Small intestine (tissue), 7 donors: ENCODE measurements at regions not wholly inside any gene's neighbourhood (a gene's known extent, or its start where the extent isn't known, plus 50 kb on each side); places are given as distances from the start of the nearest gene placed in this dataset.

Experiments
- DNase-seq, 2 donors: peaks; one replicate each; pipeline versions ENCODE4 v3.0.0 to v3.0.0-alpha.2; 2013
- FAIRE-seq: peaks from 2 replicates; lab custom pipeline; 2012; peaks lifted over from hg19 to GRCh38; lab: Jason Lieb, UNC
- H3K27ac ChIP-seq, 3 donors: one replicate each; pipeline ENCODE4 v1.5.1; 2013; ENCODE audit warnings: low read length in 2 of 3, mild to moderate bottlenecking in 2 of 3, control low read depth in 1 of 3, inconsistent platforms in 1 of 3, low read depth in 1 of 3, moderate library complexity in 1 of 3
- H3K27me3 ChIP-seq, 3 donors: one replicate each; pipeline ENCODE4 v1.6.1; 2013; ENCODE audit warnings: low read length in 3 of 3, inconsistent platforms in 1 of 3; ENCODE audit not compliant: control insufficient read depth in 3 of 3, insufficient read depth in 3 of 3
- H3K36me3 ChIP-seq, 3 donors: one replicate each; pipeline ENCODE4 v1.6.1; 2013; ENCODE audit warnings: low read length in 3 of 3, inconsistent platforms in 1 of 3, low read depth in 1 of 3, mild to moderate bottlenecking in 1 of 3, moderate library complexity in 1 of 3; ENCODE audit not compliant: control insufficient read depth in 3 of 3, insufficient read depth in 2 of 3
- H3K4me1 ChIP-seq, 3 donors: one replicate each; pipeline ENCODE4 v1.6.1; 2013; ENCODE audit warnings: low read length in 2 of 3, inconsistent platforms in 1 of 3, low read depth in 1 of 3, mild to moderate bottlenecking in 1 of 3, moderate library complexity in 1 of 3; ENCODE audit not compliant: control insufficient read depth in 3 of 3, insufficient read depth in 2 of 3
- H3K4me3 ChIP-seq, 3 donors: one replicate each; pipeline ENCODE4 v1.5.1; 2013; ENCODE audit warnings: low read length in 3 of 3, control low read depth in 1 of 3, inconsistent platforms in 1 of 3, low read depth in 1 of 3, mild to moderate bottlenecking in 1 of 3, moderate library complexity in 1 of 3
- H3K9me3 ChIP-seq, 2 donors: one replicate each; pipeline ENCODE4 v1.6.1; 2013; ENCODE audit warnings: low read depth in 1 of 2, low read length in 1 of 2; ENCODE audit not compliant: control insufficient read depth in 2 of 2, insufficient read depth in 1 of 2
- WGBS, 3 donors: extraction: QIAGEN DNeasy Blood & Tissue Kit; methylation state at CpG; one replicate each; pipeline ENCODE4 v1.1.7; 2013; 5-methylcytosine and 5-hydroxymethylcytosine counted together
- donor health status: healthy with polysubstance abuse.
- donor health status: control.
- donor health status: control.
- donor health status: Bipolar disorder and iron deficiency.
- donor health status: healthy.

DNA sequence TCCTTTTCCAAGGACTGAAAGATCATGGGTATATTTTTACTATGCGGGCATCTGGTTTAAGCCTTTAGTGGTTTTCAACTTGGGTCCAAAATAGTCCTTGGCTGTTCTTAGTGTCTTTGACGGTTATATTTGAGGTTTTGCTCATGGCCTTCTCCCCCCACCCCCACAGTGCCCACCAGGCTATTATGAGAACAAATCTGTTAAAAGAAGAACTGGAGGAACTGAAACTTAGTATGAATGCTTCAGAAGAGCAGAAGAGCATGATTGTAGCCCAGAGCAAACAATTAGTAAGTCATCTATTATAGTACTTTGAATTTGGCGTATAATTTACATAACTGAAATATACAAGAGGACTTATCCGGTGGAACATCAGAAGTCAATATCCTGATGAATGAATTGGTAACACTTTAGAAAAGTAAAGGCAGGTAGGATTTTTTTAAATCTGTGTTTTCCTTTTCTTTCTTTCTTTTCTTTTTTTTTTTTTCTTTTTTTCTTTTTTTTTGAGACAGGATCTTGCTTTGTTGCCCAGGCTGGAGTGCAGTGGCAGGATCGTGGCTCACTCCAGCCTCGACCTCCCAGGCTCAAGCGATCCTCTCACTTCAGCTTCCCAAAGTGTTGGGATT lies 71.8 kb upstream of the BCAT1 start:
- no peaks in the 10 kb centered on the region for H3K4me1 ChIP-seq
- FAIRE-seq = no peak
- H3K36me3 ChIP-seq = no peaks in the 10 kb centered on the region
- no peak for DNase-seq
- H3K4me3 ChIP-seq = no peak overlapping the region
- 84 to 88% (median 85%) methylated on average over 7 of the region's 7 CpGs for WGBS, 3 donors
- H3K9me3 ChIP-seq = peaks cover 0 to 9% of the 10 kb centered on the region in 2 donors
- H3K27ac ChIP-seq = no peak overlapping the region
- H3K27me3 ChIP-seq = no peaks in the 10 kb centered on the region

DNA sequence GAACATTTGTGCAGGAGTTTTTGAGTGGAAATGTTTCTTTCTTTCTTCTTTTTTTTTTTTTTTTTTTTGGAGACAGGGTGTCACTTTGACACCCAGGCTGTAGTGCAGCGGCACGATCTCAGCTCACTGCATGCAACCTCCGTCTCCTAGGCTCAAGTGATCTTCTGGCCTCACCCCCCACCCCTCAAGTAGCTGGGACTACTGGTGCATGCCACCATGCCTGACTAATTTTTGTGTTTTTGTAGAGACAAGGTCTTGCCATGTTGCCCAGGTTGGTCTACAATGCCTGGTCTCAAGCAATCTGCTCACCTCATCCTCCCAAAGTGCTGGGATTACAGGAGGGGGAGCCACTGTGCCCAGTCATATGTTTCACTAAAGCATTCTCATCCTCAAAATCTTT lies 69.2 kb upstream of the BCAT1 start:
- H3K27me3 ChIP-seq = no peaks in the 10 kb centered on the region
- DNase-seq = no peak
- no peak overlapping the region for H3K4me3 ChIP-seq
- H3K9me3 ChIP-seq = peaks cover 0 to 9% of the 10 kb centered on the region in 2 donors
- no peaks in the 10 kb centered on the region for H3K36me3 ChIP-seq
- WGBS, 3 donors = 88 to 96% (median 94%) methylated on average over 3 of the region's 3 CpGs
- H3K27ac ChIP-seq = no peak overlapping the region
- no peak for FAIRE-seq
- no peaks in the 10 kb centered on the region for H3K4me1 ChIP-seq

DNA sequence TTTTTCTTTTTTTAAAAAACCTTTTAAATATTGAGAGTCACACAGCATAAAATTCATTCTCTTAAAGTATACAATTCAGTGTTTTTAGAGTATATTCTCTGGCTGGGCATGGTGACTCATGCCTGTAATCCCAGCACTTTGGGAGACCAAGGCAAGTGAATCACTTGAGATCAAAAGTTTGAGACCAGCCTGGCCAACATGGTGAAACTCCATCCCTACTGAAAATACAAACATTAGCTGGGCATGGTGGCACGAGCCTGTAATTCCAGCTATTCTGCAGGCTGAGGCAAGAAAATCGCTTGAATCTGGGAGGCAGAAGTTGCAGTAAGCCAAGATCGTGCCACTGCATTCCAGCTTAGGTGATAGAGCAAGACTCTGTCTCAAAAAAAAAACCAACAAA lies 68.4 kb upstream of the BCAT1 start:
- no peak overlapping the region for H3K4me3 ChIP-seq
- 77 to 86% (median 78%) methylated on average over 3 of the region's 3 CpGs for WGBS, 3 donors
- no peaks in the 10 kb centered on the region for H3K4me1 ChIP-seq
- no peaks in the 10 kb centered on the region for H3K36me3 ChIP-seq
- no peak overlapping the region for H3K27ac ChIP-seq
- H3K27me3 ChIP-seq = no peaks in the 10 kb centered on the region
- H3K9me3 ChIP-seq = peaks cover 0 to 9% of the 10 kb centered on the region in 2 donors
- DNase-seq = no peak
- no peak for FAIRE-seq

DNA sequence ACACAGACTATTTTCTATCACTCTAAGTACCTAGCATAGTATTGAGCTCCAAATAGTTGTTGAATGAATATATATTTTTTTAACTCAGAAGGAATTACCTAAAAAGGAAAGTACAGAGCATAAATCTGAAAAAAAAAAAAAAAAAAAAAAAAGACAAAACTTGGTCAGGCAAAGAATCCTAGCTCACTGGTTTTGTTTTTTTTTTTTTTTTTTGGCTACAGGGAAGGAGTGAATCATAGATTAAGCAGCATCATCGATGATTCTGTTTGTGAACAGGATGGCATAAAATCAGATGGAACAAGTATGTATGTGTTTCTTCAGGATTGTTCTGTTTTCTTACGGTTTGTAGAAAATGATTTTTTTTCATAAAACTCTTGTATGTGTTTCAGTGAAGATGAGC lies 66.1 kb upstream of the BCAT1 start:
- Histone ChIP-seq H3K36me3 (no peaks in the 10 kb centered on the region), H3K27me3 (no peaks in the 10 kb centered on the region), H3K4me3 (no peak overlapping the region), H3K4me1 (no peaks in the 10 kb centered on the region), H3K27ac (no peak overlapping the region), H3K9me3 (peaks cover 0 to 9% of the 10 kb centered on the region in 2 donors)
- DNase-seq (no peak), FAIRE-seq (no peak)
- WGBS, 3 donors = 80 to 94% (median 87%) methylated on average over 2 of the region's 2 CpGs

DNA sequence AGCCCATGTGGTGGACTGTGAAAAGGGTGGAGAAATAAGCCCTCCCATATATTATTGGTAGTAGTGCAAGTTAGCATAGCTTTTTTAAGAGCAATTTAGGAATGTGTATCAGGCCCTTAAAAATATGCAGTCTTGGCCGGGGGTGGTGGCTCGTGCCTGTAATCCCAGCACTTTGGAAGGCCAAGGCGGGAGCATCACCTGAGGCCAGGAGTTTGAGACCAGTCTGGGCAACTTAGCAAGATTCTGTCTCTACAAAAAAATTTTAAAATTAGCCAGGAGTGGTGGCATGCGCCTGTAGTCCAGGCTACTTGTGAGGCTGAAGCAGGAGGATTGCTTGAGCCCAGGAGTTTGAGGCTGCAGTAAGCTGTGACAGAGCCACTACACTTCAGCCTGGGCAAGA lies 64.2 kb upstream of the BCAT1 start:
- FAIRE-seq (no peak), DNase-seq (no peak)
- Histone ChIP-seq H3K36me3 (no peaks in the 10 kb centered on the region), H3K4me3 (no peak overlapping the region), H3K9me3 (no peaks in the 10 kb centered on the region), H3K27ac (no peak overlapping the region), H3K4me1 (no peaks in the 10 kb centered on the region), H3K27me3 (no peaks in the 10 kb centered on the region)
- 87 to 94% (median 93%) methylated on average over 4 of the region's 4 CpGs for WGBS, 3 donors

DNA sequence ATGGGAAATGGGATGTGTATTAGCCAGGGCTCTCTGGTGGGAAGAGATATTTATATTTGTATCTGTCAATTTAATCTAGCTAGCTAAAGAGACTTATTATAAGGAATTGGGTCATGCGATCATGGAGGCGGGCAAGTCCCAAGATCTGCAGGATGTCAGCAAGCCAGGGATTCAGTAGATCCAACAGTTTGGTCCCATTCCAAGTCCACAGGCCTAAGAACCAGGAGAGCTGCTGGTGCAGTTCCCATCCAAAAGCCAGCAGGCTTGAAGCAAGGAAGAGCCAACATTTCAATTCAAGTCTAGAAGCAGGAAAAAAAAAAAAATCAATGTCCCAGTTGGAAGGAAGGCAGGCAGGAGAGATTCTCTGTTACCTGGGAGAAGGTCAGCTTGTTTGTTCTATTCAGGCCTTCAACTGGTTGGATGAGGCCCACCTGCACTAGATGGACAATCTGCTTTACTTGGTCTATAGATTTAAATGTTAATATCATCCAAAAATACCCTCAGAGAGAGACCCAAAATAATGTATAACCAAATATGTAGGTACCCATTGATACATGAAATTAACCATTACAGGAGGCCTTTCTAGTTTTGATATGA lies 60.7 kb upstream of the BCAT1 start:
- FAIRE-seq (no peak), DNase-seq (no peak)
- Histone ChIP-seq H3K27me3 (no peaks in the 10 kb centered on the region), H3K36me3 (no peaks in the 10 kb centered on the region), H3K4me3 (no peak overlapping the region), H3K4me1 (no peaks in the 10 kb centered on the region), H3K27ac (no peak overlapping the region), H3K9me3 (no peaks in the 10 kb centered on the region)
- 90 to 93% (median 92%) methylated on average over 2 of the region's 2 CpGs for WGBS, 3 donors

DNA sequence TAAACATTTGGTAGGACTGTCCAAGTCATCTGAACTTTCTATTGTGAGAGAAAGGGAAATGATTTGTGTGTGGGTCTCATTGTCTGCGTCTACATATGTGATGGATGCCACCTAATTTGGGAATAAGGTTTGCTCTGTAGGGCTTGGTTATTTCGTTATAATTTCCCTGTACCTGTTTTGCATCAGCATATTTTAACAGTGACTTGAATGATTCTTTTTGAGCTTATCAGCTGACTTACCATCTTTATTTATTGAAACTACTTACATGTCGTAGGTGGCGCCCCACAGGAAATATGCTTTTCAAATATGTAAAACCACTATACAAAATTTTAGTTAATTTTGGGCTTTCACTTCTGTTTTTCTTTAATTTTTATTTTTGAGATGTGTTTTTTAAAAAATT lies 56.5 kb upstream of the BCAT1 start:
- Histone ChIP-seq H3K9me3 (no peaks in the 10 kb centered on the region), H3K4me3 (no peak overlapping the region), H3K36me3 (no peaks in the 10 kb centered on the region), H3K27me3 (no peaks in the 10 kb centered on the region), H3K4me1 (no peaks in the 10 kb centered on the region), H3K27ac (no peak overlapping the region)
- FAIRE-seq (no peak), DNase-seq (no peak)
- 78 to 86% (median 81%) methylated on average over 4 of the region's 4 CpGs for WGBS, 3 donors

DNA sequence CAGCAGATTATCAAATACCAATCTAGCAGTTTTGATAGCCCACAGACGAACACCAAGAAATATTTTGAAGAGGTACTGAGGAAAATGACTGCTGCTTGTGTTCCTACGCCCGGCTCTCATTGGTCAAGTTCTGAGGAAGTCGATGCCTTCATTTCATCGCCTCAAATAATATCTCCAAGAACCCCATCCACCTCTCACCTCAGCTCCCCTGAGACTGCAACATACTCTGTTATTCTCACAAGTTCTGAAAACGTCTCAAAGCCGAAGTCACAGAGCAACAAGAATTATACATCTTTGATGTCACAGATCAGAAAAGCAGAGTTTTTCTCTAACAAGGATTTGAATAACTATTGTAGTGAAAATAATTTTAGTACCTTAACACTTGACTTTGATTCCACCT lies 55.5 kb upstream of the BCAT1 start:
- FAIRE-seq = no peak
- no peak overlapping the region for H3K4me3 ChIP-seq
- H3K27me3 ChIP-seq = no peaks in the 10 kb centered on the region
- no peak overlapping the region for H3K27ac ChIP-seq
- no peak for DNase-seq
- WGBS, 3 donors = 85 to 89% (median 89%) methylated on average over 7 of the region's 7 CpGs
- no peaks in the 10 kb centered on the region for H3K36me3 ChIP-seq
- H3K4me1 ChIP-seq = no peaks in the 10 kb centered on the region
- no peaks in the 10 kb centered on the region for H3K9me3 ChIP-seq

DNA sequence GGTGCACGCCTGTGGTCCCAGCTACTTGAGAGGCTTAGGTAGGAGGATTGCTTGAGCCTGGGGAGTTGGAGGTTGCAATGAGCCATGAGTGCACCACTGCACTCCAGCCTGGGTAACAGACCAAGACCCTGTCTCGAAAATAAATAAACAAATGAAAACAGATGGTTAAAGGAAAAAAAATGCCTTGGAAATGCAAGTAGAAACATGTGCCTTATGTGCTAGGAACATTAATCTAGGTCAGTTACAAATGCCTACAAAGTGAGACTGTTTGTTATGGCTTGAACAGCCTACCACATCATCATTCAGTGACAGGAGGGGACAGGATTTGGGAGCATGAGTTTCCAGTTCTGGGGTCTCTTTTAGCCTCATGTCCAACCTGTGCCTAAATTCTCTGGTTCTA lies 52.4 kb upstream of the BCAT1 start:
- FAIRE-seq (no peak), DNase-seq (no peak)
- Histone ChIP-seq H3K36me3 (no peaks in the 10 kb centered on the region), H3K27ac (no peak overlapping the region), H3K4me1 (no peaks in the 10 kb centered on the region), H3K9me3 (no peaks in the 10 kb centered on the region), H3K27me3 (no peaks in the 10 kb centered on the region), H3K4me3 (no peak overlapping the region)
- 67 to 73% (median 72%) methylated on average over 2 of the region's 2 CpGs for WGBS, 3 donors
